ENCODE measurements at regions not wholly inside any gene's neighbourhood (a gene's known extent, or its start where the extent isn't known, plus 50 kb on each side); places are given as distances from the start of the nearest gene placed in this dataset.
"Not testable (repeated sequence)": the region's sequence is repeated elsewhere in the genome, so short reads cannot be mapped to it uniquely, and the experiment has no call there.

DNA sequence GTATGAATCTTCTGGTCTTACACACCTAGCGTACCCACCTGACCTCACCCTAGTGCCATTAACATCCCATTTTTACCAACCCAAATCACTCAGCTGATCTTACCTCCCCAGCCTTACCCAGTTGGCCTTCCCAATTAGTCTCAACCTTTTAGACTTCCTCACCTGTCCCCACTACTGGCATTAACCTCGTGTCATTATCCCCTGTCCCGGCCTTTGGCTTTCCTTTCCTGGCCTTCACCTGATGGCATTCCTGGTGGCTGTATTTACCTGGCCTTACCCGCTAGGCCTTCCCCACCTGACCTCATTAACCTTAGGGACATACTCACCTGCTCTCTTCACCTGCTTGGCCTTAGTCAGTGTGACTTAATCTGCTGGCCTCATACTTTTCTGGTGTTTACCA lies 104.1 kb downstream of the IL12A start:
- no peak for TF ChIP-seq CTCF (IDR thresholded peaks at IDR 0.05; ENCODE audit: low read depth, low read length, missing control alignments)
- no peak for DNase-seq (ENCODE audit: low read depth)
- H3K4me3 ChIP-seq (ENCODE audit: low read depth, low read length) = no peak overlapping the region

DNA sequence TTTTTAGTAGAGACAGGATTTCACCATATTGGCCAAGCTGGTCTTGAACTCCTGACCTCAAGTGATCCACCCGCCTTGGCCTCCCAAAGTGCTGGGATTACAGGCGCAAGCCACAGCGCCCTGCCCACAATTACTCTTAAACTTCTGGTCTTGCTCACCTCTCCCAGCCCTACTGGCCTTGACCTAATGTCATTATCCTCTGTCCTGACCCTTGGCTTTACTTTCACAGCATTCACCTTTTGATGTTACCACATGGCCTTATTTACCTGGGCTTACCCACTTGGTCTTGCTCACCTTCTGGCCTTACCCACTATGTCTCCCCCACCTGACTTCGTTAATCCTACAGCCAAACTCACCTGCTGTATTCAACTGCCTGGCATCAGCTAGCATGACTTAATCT lies 105.9 kb downstream of the IL12A start:
- no peak overlapping the region for H3K4me3 ChIP-seq (ENCODE audit: low read depth, low read length)
- no peak for TF ChIP-seq CTCF (IDR thresholded peaks at IDR 0.05; ENCODE audit: low read depth, low read length, missing control alignments)
- DNase-seq (ENCODE audit: low read depth) = no peak

DNA sequence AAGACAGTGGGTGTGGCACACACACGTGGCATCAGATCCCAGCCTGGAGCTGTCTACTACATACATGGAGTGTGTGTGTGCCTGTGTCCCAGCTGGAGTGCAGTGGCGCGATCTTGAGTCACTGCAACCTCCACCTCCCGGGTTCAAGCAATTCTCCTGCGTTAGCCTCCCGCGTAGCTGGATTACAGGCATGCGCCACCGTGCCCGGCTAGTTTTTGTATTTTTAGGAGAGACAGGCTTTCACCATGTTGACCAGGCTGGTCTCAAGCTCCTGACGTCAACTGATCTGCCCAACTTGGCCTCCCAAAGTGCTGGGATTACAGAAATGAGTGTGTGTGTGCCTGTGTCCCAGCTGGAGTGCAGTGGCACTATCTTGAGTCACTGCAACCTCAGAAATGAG lies 108.8 kb downstream of the IL12A start:
- TF ChIP-seq CTCF (IDR thresholded peaks at IDR 0.05; ENCODE audit: low read depth, low read length, missing control alignments) = no peak
- no peak overlapping the region for H3K4me3 ChIP-seq (ENCODE audit: low read depth, low read length)
- no peak for DNase-seq (ENCODE audit: low read depth)

DNA sequence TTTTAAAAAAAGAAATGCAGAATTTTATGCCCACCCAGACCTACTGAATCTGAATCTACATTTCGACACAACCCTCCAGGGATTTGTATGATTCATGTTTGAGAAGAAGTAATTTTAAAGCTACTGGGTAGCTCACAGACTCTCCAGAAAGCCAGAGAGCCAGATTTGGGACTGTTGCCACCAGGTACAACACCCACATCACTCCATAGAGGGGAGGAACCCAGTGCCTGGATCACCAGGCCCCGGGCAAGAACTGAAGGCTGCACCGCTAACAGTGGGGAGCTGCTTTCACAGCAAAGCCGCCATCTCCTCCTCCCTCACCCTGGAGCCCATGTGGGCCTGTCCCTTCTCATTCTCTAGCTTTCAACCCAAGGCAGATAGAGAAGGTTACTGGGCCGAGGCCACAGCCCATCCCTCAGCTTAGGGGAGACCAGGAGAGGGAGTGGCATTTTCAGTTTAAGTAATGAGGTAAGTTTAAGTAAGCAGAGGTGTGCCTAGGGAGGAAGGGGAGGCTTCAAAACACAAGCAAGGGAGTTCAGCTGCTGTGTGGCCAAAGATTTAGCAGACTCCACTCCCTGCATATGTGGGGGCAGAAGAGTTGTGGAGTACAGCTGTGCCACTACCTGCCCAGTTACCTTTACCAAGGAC lies 109.8 kb downstream of the IL12A start:
- TF ChIP-seq CTCF (IDR thresholded peaks at IDR 0.05; ENCODE audit: low read depth, low read length, missing control alignments) = no peak
- no peak for DNase-seq (ENCODE audit: low read depth)
- no peak overlapping the region for H3K4me3 ChIP-seq (ENCODE audit: low read depth, low read length)

- H3K4me3 ChIP-seq (ENCODE audit: low read depth, low read length) = no peak overlapping the region
- TF ChIP-seq CTCF (IDR thresholded peaks at IDR 0.05; ENCODE audit: low read depth, low read length, missing control alignments) = no peak
- DNase-seq (ENCODE audit: low read depth) = no peak
Observed at GRCh38 chr3:160098926-160099626, 110.4 kb downstream of the IL12A start.

GRCh38 chr3:160099834-160100233 lies 111.2 kb downstream of the IL12A start:
- no peak for TF ChIP-seq CTCF (IDR thresholded peaks at IDR 0.05; ENCODE audit: low read depth, low read length, missing control alignments)
- peak; percentile 19 for DNase-seq (ENCODE audit: low read depth)
- H3K4me3 ChIP-seq (ENCODE audit: low read depth, low read length) = no peak overlapping the region

GRCh38 chr3:160100610-160101009 lies 112.0 kb downstream of the IL12A start:
- H3K4me3 ChIP-seq (ENCODE audit: low read depth, low read length) = no peak overlapping the region
- no peak for DNase-seq (ENCODE audit: low read depth)
- TF ChIP-seq CTCF (IDR thresholded peaks at IDR 0.05; ENCODE audit: low read depth, low read length, missing control alignments) = no peak

- not testable (repeated sequence) for H3K4me3 ChIP-seq (ENCODE audit: low read depth, low read length); DNase-seq (ENCODE audit: low read depth)
Observed at GRCh38 chr3:160102001-160102400, 113.4 kb downstream of the IL12A start.
